Left lung (tissue), 4 donors: ENCODE measurements at regions not wholly inside any gene's neighbourhood (a gene's known extent, or its start where the extent isn't known, plus 50 kb on each side); places are given as distances from the start of the nearest gene placed in this dataset.

Experiments used
- ATAC-seq: fragments of 200-7000 bp; cut with Tn5 transposase; one replicate; pipeline ENCODE4 v1.9.1; 2020; ENCODE audit warnings: moderate library complexity
- DNase-seq, 4 donors: peaks; one replicate each; pipeline ENCODE4 v3.0.0-alpha.2; 2013 to 2020
- H3K27ac ChIP-seq, 2 donors: fragments of 200-600 bp; sonication (generic) in 1 of 2; one replicate each; pipeline versions ENCODE4 v1.5.0 to v1.8.0; 2020 to 2021
- H3K27me3 ChIP-seq, 2 donors: fragments of 200-600 bp; sonication (generic) in 1 of 2; one replicate each; pipeline versions ENCODE4 v1.5.0 to v1.8.0; 2020 to 2021
- H3K36me3 ChIP-seq, 2 donors: fragments of 200-600 bp; sonication (generic) in 1 of 2; one replicate each; pipeline versions ENCODE4 v1.5.0 to v1.8.0; 2020 to 2021
- H3K4me1 ChIP-seq, 2 donors: fragments of 200-600 bp; one replicate each; pipeline ENCODE4 v1.8.0; 2021
- H3K4me3 ChIP-seq, 2 donors: fragments of 200-600 bp; sonication (generic) in 1 of 2; one replicate each; pipeline versions ENCODE4 v1.5.0 to v1.8.0; 2020 to 2021; ENCODE audit warnings: mild to moderate bottlenecking in 1 of 2
- H3K9me3 ChIP-seq, 2 donors: fragments of 200-600 bp; sonication (generic) in 1 of 2; one replicate each; pipeline versions ENCODE4 v1.5.0 to v1.8.0; 2020 to 2021
- CTCF ChIP-seq, 2 donors: fragments of 200-600 bp; sonication (generic) in 1 of 2; IDR thresholded peaks; one replicate each; pipeline versions ENCODE4 v1.5.0 to v1.8.0; 2021; ENCODE audit warnings: antibody characterized with exemption in 2 of 2
- intact Hi-C, 2 donors: fragments of 100-400 bp; cut with DNase I; formaldehyde crosslinking; loops; one replicate each; pipeline versions ENCODE4 v1.11.2 to v1.14.2; 2022
- donor health status: DM: no; HTN: yes; CAD: no.
- donor health status: DM: no; HTN: no; CAD: no.

- ATAC-seq (no peak), DNase-seq (no peak)
- no peaks in the 10 kb centered on the region for H3K27me3 ChIP-seq
- H3K4me3 ChIP-seq: no peak overlapping the region
- H3K36me3 ChIP-seq: no peaks in the 10 kb centered on the region
- H3K27ac ChIP-seq: no peak overlapping the region
- intact Hi-C loops: no loop called here
- no peaks in the 10 kb centered on the region for H3K4me1 ChIP-seq
- no peaks in the 10 kb centered on the region for H3K9me3 ChIP-seq
- no peak for TF ChIP-seq CTCF (IDR thresholded peaks at IDR 0.05)
Measured at GRCh38 chr2:234242459-234242836, 191.9 kb downstream of the SPP2 start.

GRCh38 chr2:234241656-234242458 lies 191.4 kb downstream of the SPP2 start:
- Histone ChIP-seq H3K4me1 (no peaks in the 10 kb centered on the region), H3K4me3 (no peak overlapping the region)
- no peak for DNase-seq

GRCh38 chr2:234240917-234241316 lies 190.4 kb downstream of the SPP2 start:
- intact Hi-C loops: no loop called here
- DNase-seq (no peak), ATAC-seq (peak; percentile 50)
- no peak for TF ChIP-seq CTCF (IDR thresholded peaks at IDR 0.05)
- no peak overlapping the region for H3K4me3 ChIP-seq
- no peaks in the 10 kb centered on the region for H3K4me1 ChIP-seq
- no peak overlapping the region for H3K27ac ChIP-seq
- H3K9me3 ChIP-seq: no peaks in the 10 kb centered on the region
- H3K27me3 ChIP-seq: no peaks in the 10 kb centered on the region
- no peaks in the 10 kb centered on the region for H3K36me3 ChIP-seq

More at GRCh38 chr2:234241656-234242458, 191.4 kb downstream of the SPP2 start:
- TF ChIP-seq CTCF (IDR thresholded peaks at IDR 0.05): no peak
- intact Hi-C loops: no loop called here
- H3K27me3 ChIP-seq: no peaks in the 10 kb centered on the region
- no peaks in the 10 kb centered on the region for H3K9me3 ChIP-seq
- H3K36me3 ChIP-seq: no peaks in the 10 kb centered on the region
- no peak for ATAC-seq
- H3K27ac ChIP-seq: no peak overlapping the region

- Histone ChIP-seq H3K36me3 (no peaks in the 10 kb centered on the region), H3K27me3 (no peaks in the 10 kb centered on the region), H3K27ac (no peak overlapping the region), H3K4me1 (no peaks in the 10 kb centered on the region), H3K9me3 (no peaks in the 10 kb centered on the region), H3K4me3 (no peak overlapping the region)
- no peak for ATAC-seq
- TF ChIP-seq CTCF (IDR thresholded peaks at IDR 0.05): no peak
- intact Hi-C loops: no loop called here
- DNase-seq: no peak
Measured at GRCh38 chr2:234235191-234235590, 184.7 kb downstream of the SPP2 start.

GRCh38 chr2:234231460-234231859 lies 181.0 kb downstream of the SPP2 start:
- DNase-seq: no peak
- H3K27me3 ChIP-seq: no peaks in the 10 kb centered on the region
- H3K36me3 ChIP-seq: no peaks in the 10 kb centered on the region
- H3K4me1 ChIP-seq: no peaks in the 10 kb centered on the region
- intact Hi-C loops: no loop called here
- H3K4me3 ChIP-seq: no peak overlapping the region
- no peak overlapping the region for H3K27ac ChIP-seq
- TF ChIP-seq CTCF (IDR thresholded peaks at IDR 0.05): no peak
- ATAC-seq: no peak
- no peaks in the 10 kb centered on the region for H3K9me3 ChIP-seq
